SK-N-SH (cell line): ENCODE measurements at regions not wholly inside any gene's neighbourhood (a gene's known extent, or its start where the extent isn't known, plus 50 kb on each side); places are given as distances from the start of the nearest gene placed in this dataset.

Source experiments
- CTCF ChIA-PET: fragments of 300-600, 350-600 bp; formaldehyde crosslinking; extraction: SDS; loops from one replicate; lab custom pipeline; 2021; lab: Yijun Ruan, JAX
- POLR2A ChIA-PET: fragments of 350-600 bp; sonication (Branson Sonifier 250); formaldehyde crosslinking; extraction: SDS; loops from one replicate; lab custom pipeline; 2020; ENCODE audit warnings: antibody characterized with exemption, inconsistent platforms; lab: Yijun Ruan, JAX
- DNase-seq: peaks from one replicate; pipeline ENCODE4 v3.0.0; 2012
- H2AFZ ChIP-seq: fragments of 200-600 bp; sonication (generic); 2 replicates; pipeline ENCODE4 v1.8.1; 2016; ENCODE audit warnings: antibody characterized with exemption, mild to moderate bottlenecking, low read depth
- H3F3A ChIP-seq: fragments of 200-600 bp; sonication (generic); replicated peaks from 2 replicates; pipeline ENCODE3; 2016; ENCODE audit warnings: antibody characterized with exemption, mild to moderate bottlenecking; ENCODE audit not compliant: insufficient read depth
- H3K27ac ChIP-seq, 2 experiments: fragments of 200-500 bp in 1 of 2; fragments of 200-600 bp in 1 of 2; sonication (Bioruptor generic) in 1 of 2; sonication (generic), shearing (Covaris generic) in 1 of 2; 2 replicates each; pipeline versions ENCODE4 v1.5.1 to v1.6.1; 2014 to 2016; ENCODE audit warnings: low read depth in 2 of 2, inconsistent platforms in 1 of 2, low read length in 1 of 2, mild to moderate bottlenecking in 1 of 2, mixed read lengths in 1 of 2
- H3K27me3 ChIP-seq: fragments of 200-600 bp; sonication (generic), shearing (Covaris generic); 2 replicates; pipeline ENCODE4 v1.6.1; 2016; ENCODE audit warnings: mixed run types; ENCODE audit not compliant: insufficient read depth
- H3K36me3 ChIP-seq, 2 experiments: fragments of 200-500 bp in 1 of 2; fragments of 200-600 bp in 1 of 2; sonication (Bioruptor generic) in 1 of 2; sonication (generic) in 1 of 2; replicated peaks in 1 of 2; 2 replicates each; pipeline versions ENCODE3 to v1.5.1; 2014 to 2016; ENCODE audit warnings: low read length in 1 of 2, mild to moderate bottlenecking in 1 of 2; ENCODE audit not compliant: insufficient read depth in 2 of 2, control insufficient read depth in 1 of 2
- H3K4me1 ChIP-seq, 2 experiments: fragments of 200-500 bp in 1 of 2; fragments of 200-600 bp in 1 of 2; sonication (Bioruptor generic) in 1 of 2; sonication (generic), shearing (Covaris generic) in 1 of 2; 2 replicates each; pipeline versions ENCODE4 v1.5.1 to v1.6.1; 2014 to 2016; ENCODE audit warnings: low read depth in 1 of 2, low read length in 1 of 2, mixed run types in 1 of 2; ENCODE audit not compliant: insufficient read depth in 2 of 2, control insufficient read depth in 1 of 2
- H3K4me2 ChIP-seq: fragments of 200-600 bp; sonication (generic), shearing (Covaris generic); 2 replicates; pipeline ENCODE4 v1.6.1; 2017; ENCODE audit warnings: mixed run types
- H3K4me3 ChIP-seq, 2 experiments: fragments of 200-500 bp in 1 of 2; fragments of 200-600 bp in 1 of 2; sonication (Bioruptor generic) in 1 of 2; sonication (generic), shearing (Covaris generic) in 1 of 2; 2 replicates each; pipeline versions ENCODE4 v1.5.1 to v1.8.1; 2014 to 2016; ENCODE audit warnings: low read depth in 2 of 2, inconsistent platforms in 1 of 2, low read length in 1 of 2, mild to moderate bottlenecking in 1 of 2, mixed read lengths in 1 of 2, moderate library complexity in 1 of 2
- H3K79me2 ChIP-seq: fragments of 200-600 bp; sonication (generic); 2 replicates; pipeline ENCODE4 v1.8.1; 2017; ENCODE audit warnings: mild to moderate bottlenecking; ENCODE audit not compliant: insufficient read depth
- H3K9ac ChIP-seq: fragments of 200-600 bp; sonication (generic); 2 replicates; pipeline ENCODE4 v1.6.1; 2017; ENCODE audit warnings: mixed run types
- H3K9me2 ChIP-seq: fragments of 200-600 bp; sonication (generic); 2 replicates; pipeline ENCODE4 v1.6.1; 2017; ENCODE audit warnings: mixed run types
- H3K9me3 ChIP-seq: fragments of 200-600 bp; sonication (generic); 2 replicates; pipeline ENCODE4 v1.6.1; 2017; ENCODE audit warnings: mixed run types, mild to moderate bottlenecking, moderate library complexity
- H4K20me1 ChIP-seq: fragments of 200-600 bp; sonication (generic); 2 replicates; pipeline ENCODE4 v1.6.1; 2017; ENCODE audit warnings: mild to moderate bottlenecking, mixed run types; ENCODE audit not compliant: insufficient read depth
- CHD2 ChIP-seq: fragments of 150-350 bp; IDR thresholded peaks from 2 replicates; pipeline ENCODE4 v1.6.1; 2018; ENCODE audit warnings: low read length; ENCODE audit not compliant: partially characterized antibody
- CTCF ChIP-seq: fragments of 200-600 bp; sonication (generic); IDR thresholded peaks from 2 replicates; pipeline ENCODE4 v1.6.1; 2017; ENCODE audit warnings: antibody characterized with exemption, mild to moderate bottlenecking, moderate library complexity
- ELF1 ChIP-seq: IDR thresholded peaks from 2 replicates; pipeline ENCODE4 v1.4.0; 2012
- EZH2phosphoT487 ChIP-seq: fragments of 200-600 bp; sonication (generic); IDR thresholded peaks from 2 replicates; pipeline ENCODE4 v1.6.1; 2017; ENCODE audit warnings: low read depth, mixed run types, mild to moderate bottlenecking, antibody characterized with exemption, moderate library complexity, borderline replicate concordance
- FOXJ3 ChIP-seq: sonication (generic); formaldehyde crosslinking; IDR thresholded peaks from 2 replicates; pipeline ENCODE4 v1.5.1; 2020; ENCODE audit warnings: mild to moderate bottlenecking, missing genetic modification reagents
- FOXM1 ChIP-seq: IDR thresholded peaks from 2 replicates; pipeline ENCODE4 v1.4.0; 2012; ENCODE audit warnings: low read depth, mild to moderate bottlenecking
- GABPA ChIP-seq: IDR thresholded peaks from 2 replicates; pipeline ENCODE4 v1.4.0; 2012; ENCODE audit warnings: low read depth, mild to moderate bottlenecking
- GATA2 ChIP-seq: sonication (generic); formaldehyde crosslinking; IDR thresholded peaks from 2 replicates; pipeline ENCODE4 v1.5.0; 2020; ENCODE audit warnings: mild to moderate bottlenecking, missing genetic modification reagents
- IRF3 ChIP-seq: fragments of 150-350 bp; IDR thresholded peaks from 2 replicates; pipeline ENCODE4 v1.6.1; 2016; ENCODE audit warnings: mild to moderate bottlenecking, low read depth, low read length
- MAX ChIP-seq: IDR thresholded peaks from 2 replicates; pipeline ENCODE4 v1.4.0; 2012; ENCODE audit warnings: low read depth
- MXI1 ChIP-seq: IDR thresholded peaks from 2 replicates; pipeline ENCODE4 v1.6.1; 2012; ENCODE audit warnings: mild to moderate bottlenecking, low read depth, low read length, improper control_type of control experiment
- NRF1 ChIP-seq: IDR thresholded peaks from 2 replicates; pipeline ENCODE4 v1.6.1; 2012; ENCODE audit warnings: low read depth, mild to moderate bottlenecking, low read length
- RAD21 ChIP-seq: IDR thresholded peaks from 2 replicates; pipeline ENCODE4 v1.6.1; 2012; ENCODE audit warnings: mild to moderate bottlenecking, low read length
- SIN3A ChIP-seq: IDR thresholded peaks from 2 replicates; pipeline ENCODE4 v1.6.1; 2012; ENCODE audit warnings: low read depth, mild to moderate bottlenecking, low read length, moderate library complexity, borderline replicate concordance
- TAF1 ChIP-seq: IDR thresholded peaks from 2 replicates; pipeline ENCODE4 v1.6.1; 2012; ENCODE audit warnings: low read depth, mild to moderate bottlenecking, low read length, moderate library complexity, borderline replicate concordance
- TCF12 ChIP-seq: IDR thresholded peaks from 2 replicates; pipeline ENCODE4 v1.4.0; 2012
- USF1 ChIP-seq: IDR thresholded peaks from 2 replicates; pipeline ENCODE4 v1.4.0; 2012; ENCODE audit warnings: low read depth, borderline replicate concordance
- USF2 ChIP-seq: fragments of 150-350 bp; IDR thresholded peaks from 2 replicates; pipeline ENCODE4 v1.6.1; 2017; ENCODE audit warnings: antibody characterized with exemption, low read length, low read depth, borderline replicate concordance
- YY1 ChIP-seq: IDR thresholded peaks from 2 replicates; pipeline ENCODE4 v1.4.0; 2012; ENCODE audit warnings: low read depth, mild to moderate bottlenecking
- ZBTB33 ChIP-seq: IDR thresholded peaks from 2 replicates; pipeline ENCODE4 v1.4.0; 2012; ENCODE audit warnings: low read depth, borderline replicate concordance

- TF ChIP-seq CTCF (no peak), TAF1 (no peak)
Measured at GRCh38 chr21:24628536-24628935, 978.7 kb downstream of the MRPL39 start (continued).

- POLR2A ChIA-PET: no interaction called here
- H3K4me1 ChIP-seq: 0 out of 4 replicates have a peak, but pooled peaks cover 0 to 4% of the 10 kb centered on the region in 2 experiments
- DNase-seq: no peak
- H3K27me3 ChIP-seq: no peaks in the 10 kb centered on the region
- H3K36me3 ChIP-seq: no peaks in the 10 kb centered on the region
- CTCF ChIA-PET: no interaction called here
- H3K27ac ChIP-seq: no peak overlapping the region
- H3K4me2 ChIP-seq: no peak overlapping the region
- H2AFZ ChIP-seq: peak overlapping the region; percentile 73
- TF ChIP-seq ELF1: no peak
- no peak for TF ChIP-seq USF1
- TF ChIP-seq YY1: no peak
- TF ChIP-seq MAX: no peak
- no peak for TF ChIP-seq FOXM1
- no peak for TF ChIP-seq SIN3A
- no peak for TF ChIP-seq GABPA
- TF ChIP-seq IRF3: no peak
- no peak for TF ChIP-seq CHD2
- TF ChIP-seq FOXJ3: no peak
- no peak for TF ChIP-seq RAD21
- no peak for TF ChIP-seq TCF12
- no peak for TF ChIP-seq ZBTB33
- no peak for TF ChIP-seq GATA2 (CRISPR knock-in tag)
- TF ChIP-seq USF2: no peak
- no peak for TF ChIP-seq NRF1
- TF ChIP-seq EZH2phosphoT487: no peak
- no peak for TF ChIP-seq MXI1
- no peaks in the 10 kb centered on the region for H3K9me3 ChIP-seq
- no peaks in the 10 kb centered on the region for H4K20me1 ChIP-seq
- H3K9ac ChIP-seq: no peak overlapping the region
- no peaks in the 10 kb centered on the region for H3K79me2 ChIP-seq
- no peak overlapping the region for H3K4me3 ChIP-seq
- no peaks in the 10 kb centered on the region for H3F3A ChIP-seq
- H3K9me2 ChIP-seq: no peaks in the 10 kb centered on the region
Measured at GRCh38 chr21:24628046-24628445, 979.2 kb downstream of the MRPL39 start.
